Vagina (tissue), 2 donors: ENCODE measurements at regions not wholly inside any gene's neighbourhood (a gene's known extent, or its start where the extent isn't known, plus 50 kb on each side); places are given as distances from the start of the nearest gene placed in this dataset.

ENCODE experiments used
- CTCF ChIP-seq, 3 experiments: fragments of 450-650 bp in 2 of 3; fragments of 200-600 bp in 1 of 3; sonication (generic) in 1 of 3; IDR thresholded peaks; one replicate each; pipeline ENCODE4 v1.5.1; 2017 to 2019; ENCODE audit warnings: antibody characterized with exemption in 3 of 3, mild to moderate bottlenecking in 2 of 3, moderate library complexity in 2 of 3
- POLR2A ChIP-seq, 2 donors: fragments of 450-650 bp; IDR thresholded peaks; one replicate each; pipeline ENCODE4 v1.6.1; 2017; ENCODE audit warnings: antibody characterized with exemption in 2 of 2, mild to moderate bottlenecking in 2 of 2, moderate library complexity in 2 of 2
- POLR2AphosphoS5 ChIP-seq, 2 donors: sonication (generic); formaldehyde crosslinking; IDR thresholded peaks; one replicate each; pipeline ENCODE4 v1.9.0; 2017; ENCODE audit warnings: antibody characterized with exemption in 2 of 2, mild to moderate bottlenecking in 2 of 2, low read depth in 1 of 2; ENCODE audit not compliant: insufficient read depth in 1 of 2

GRCh38 chrX:7362111-7362510 is 214.2 kb upstream of the PUDP start:
- TF ChIP-seq POLR2A (IDR thresholded peaks at IDR 0.05) (no peak), CTCF (IDR thresholded peaks at IDR 0.05) (no peak), POLR2AphosphoS5 (IDR thresholded peaks at IDR 0.05; ENCODE audit: insufficient read depth in 1 of 2, low read depth in 1 of 2) (no peak)
